IMR-90 (cell line): ENCODE measurements at regions not wholly inside any gene's neighbourhood (a gene's known extent, or its start where the extent isn't known, plus 50 kb on each side); places are given as distances from the start of the nearest gene placed in this dataset.

Experiments used
- ATAC-seq: fragments of 200-7000 bp; cut with Tn5 transposase; 2 replicates; pipeline ENCODE4 v1.9.1; 2020; ENCODE audit warnings: low read depth, mild to moderate bottlenecking, moderate library complexity
- BruUV-seq: library from RNA; stranded (reverse); fragments of 400-500 nt; replicated peaks from 2 replicates; lab custom pipeline; 2021; lab: Mats Ljungman, UMichigan
- CTCF ChIA-PET: fragments of 300-600 bp; formaldehyde crosslinking; extraction: SDS; loops from one replicate; lab custom pipeline; 2021; ENCODE audit warnings: antibody characterized with exemption; lab: Yijun Ruan, JAX
- POLR2A ChIA-PET: fragments of 300-600 bp; sonication (Branson Sonifier 250); formaldehyde crosslinking; loops from one replicate; lab custom pipeline; 2022; ENCODE audit warnings: antibody characterized with exemption; ENCODE audit not compliant: unreplicated experiment; lab: Charles Lee
- DNase-seq: peaks from one replicate; pipeline ENCODE4 v3.0.0; 2013
- H2AFZ ChIP-seq: replicated peaks from 2 replicates; pipeline ENCODE3; 2013; ENCODE audit warnings: low read length, mild to moderate bottlenecking; ENCODE audit not compliant: poor library complexity
- H2AK5ac ChIP-seq: 2 replicates; pipeline ENCODE4 v1.6.1; 2013; ENCODE audit warnings: low read depth, low read length, inconsistent platforms
- H2AK9ac ChIP-seq: replicated peaks from 2 replicates; pipeline ENCODE3; 2013; ENCODE audit warnings: mild to moderate bottlenecking, low read depth, low read length, moderate library complexity; ENCODE audit not compliant: poor library complexity
- H2BK120ac ChIP-seq: 2 replicates; pipeline ENCODE4 v1.6.1; 2013; ENCODE audit warnings: low read depth, low read length, inconsistent platforms
- H2BK15ac ChIP-seq: 3 replicates; pipeline ENCODE4 v1.6.1; 2013; ENCODE audit warnings: low read depth, low read length, inconsistent platforms
- H2BK20ac ChIP-seq: 2 replicates; pipeline ENCODE4 v1.6.1; 2013; ENCODE audit warnings: low read depth, mild to moderate bottlenecking, inconsistent platforms, low read length, moderate library complexity
- H2BK5ac ChIP-seq: 2 replicates; pipeline ENCODE4 v1.6.1; 2013; ENCODE audit warnings: mild to moderate bottlenecking, low read depth, low read length, inconsistent platforms; ENCODE audit not compliant: poor library complexity, severe bottlenecking
- H3K14ac ChIP-seq: replicated peaks from 2 replicates; pipeline ENCODE4 v1.6.1; 2013; ENCODE audit warnings: low read depth, low read length, inconsistent platforms
- H3K18ac ChIP-seq: 2 replicates; pipeline ENCODE4 v1.6.1; 2013; ENCODE audit warnings: low read depth, low read length, control low read depth
- H3K23ac ChIP-seq: 2 replicates; pipeline ENCODE4 v1.6.1; 2013; ENCODE audit warnings: low read depth, low read length, inconsistent platforms
- H3K27ac ChIP-seq: 2 replicates; pipeline ENCODE4 v1.5.1; 2013; ENCODE audit warnings: mild to moderate bottlenecking, control low read depth, low read length; ENCODE audit not compliant: insufficient read depth
- H3K27me3 ChIP-seq: 2 replicates; pipeline ENCODE4 v1.6.1; 2013; ENCODE audit warnings: low read length; ENCODE audit not compliant: control insufficient read depth, insufficient read depth
- H3K36me3 ChIP-seq: 2 replicates; pipeline ENCODE4 v1.6.1; 2013; ENCODE audit warnings: low read length, mixed read lengths; ENCODE audit not compliant: control insufficient read depth, insufficient read depth
- H3K4ac ChIP-seq: 2 replicates; pipeline ENCODE4 v1.6.1; 2013; ENCODE audit warnings: low read depth, low read length, inconsistent platforms
- H3K4me1 ChIP-seq: 2 replicates; pipeline ENCODE4 v1.6.1; 2013; ENCODE audit warnings: low read length, mixed read lengths; ENCODE audit not compliant: control insufficient read depth, insufficient read depth
- H3K4me2 ChIP-seq: 2 replicates; pipeline ENCODE4 v1.6.1; 2013; ENCODE audit warnings: low read depth, mild to moderate bottlenecking, control low read depth, low read length, moderate library complexity
- H3K4me3 ChIP-seq: 2 replicates; pipeline ENCODE4 v1.5.1; 2013; ENCODE audit warnings: low read depth, mild to moderate bottlenecking, control low read depth, low read length, moderate library complexity; ENCODE audit not compliant: insufficient read depth
- H3K56ac ChIP-seq: 2 replicates; pipeline ENCODE4 v1.6.1; 2013; ENCODE audit warnings: low read length, inconsistent platforms; ENCODE audit not compliant: insufficient read depth; ENCODE audit errors: extremely low read depth
- H3K79me1 ChIP-seq, 2 experiments: 2 replicates each; pipeline ENCODE4 v1.6.1; 2013; ENCODE audit warnings: low read length in 2 of 2, inconsistent platforms in 1 of 2, low read depth in 1 of 2
- H3K9ac ChIP-seq: 2 replicates; pipeline ENCODE4 v1.6.1; 2013; ENCODE audit warnings: low read depth, low read length, control low read depth
- H3K9me1 ChIP-seq: 2 replicates; pipeline ENCODE4 v1.6.1; 2013; ENCODE audit warnings: low read length, inconsistent platforms; ENCODE audit not compliant: insufficient read depth
- H3K9me3 ChIP-seq: 2 replicates; pipeline ENCODE4 v1.6.1; 2013; ENCODE audit warnings: low read length; ENCODE audit not compliant: control insufficient read depth, insufficient read depth
- H4K20me1 ChIP-seq: 2 replicates; pipeline ENCODE4 v1.6.1; 2013; ENCODE audit warnings: low read length, inconsistent platforms; ENCODE audit not compliant: insufficient read depth
- H4K5ac ChIP-seq: 2 replicates; pipeline ENCODE4 v1.6.1; 2013; ENCODE audit warnings: mild to moderate bottlenecking, low read depth, low read length, control low read depth
- H4K8ac ChIP-seq, 2 experiments: 2 replicates each; pipeline ENCODE4 v1.6.1; 2013; ENCODE audit warnings: low read depth in 2 of 2, low read length in 2 of 2, control low read depth in 1 of 2, inconsistent platforms in 1 of 2
- H4K91ac ChIP-seq: 2 replicates; pipeline ENCODE4 v1.6.1; 2013; ENCODE audit warnings: low read depth, low read length, inconsistent platforms; ENCODE audit not compliant: insufficient read depth
- BHLHE40 ChIP-seq: fragments of 150-350 bp; IDR thresholded peaks from 2 replicates; pipeline ENCODE4 v1.6.1; 2016; ENCODE audit warnings: mild to moderate bottlenecking, low read depth, low read length
- CEBPB ChIP-seq: IDR thresholded peaks from 2 replicates; pipeline ENCODE4 v1.6.1; 2012; ENCODE audit warnings: low read depth, low read length, improper control_type of control experiment
- CHD1 ChIP-seq: IDR thresholded peaks from 2 replicates; pipeline ENCODE4 v1.6.1; 2012; ENCODE audit warnings: low read depth, low read length, improper control_type of control experiment
- FOS ChIP-seq: fragments of 150-350 bp; IDR thresholded peaks from 2 replicates; pipeline ENCODE4 v1.6.1; 2016; ENCODE audit warnings: low read depth, low read length
- MAFK ChIP-seq: IDR thresholded peaks from 2 replicates; pipeline ENCODE4 v1.6.1; 2012; ENCODE audit warnings: low read depth, low read length, improper control_type of control experiment
- MAZ ChIP-seq: IDR thresholded peaks from 2 replicates; pipeline ENCODE4 v1.6.1; 2012; ENCODE audit warnings: low read depth, mild to moderate bottlenecking, low read length, improper control_type of control experiment, moderate library complexity, borderline replicate concordance
- MXI1 ChIP-seq: IDR thresholded peaks from 2 replicates; pipeline ENCODE4 v1.6.1; 2012; ENCODE audit warnings: low read depth, mild to moderate bottlenecking, low read length, moderate library complexity, borderline replicate concordance
- NFE2L2 ChIP-seq: fragments of 150-350 bp; IDR thresholded peaks from 2 replicates; pipeline ENCODE4 v1.6.1; 2016; ENCODE audit warnings: low read depth, mild to moderate bottlenecking, low read length
- POLR2A ChIP-seq: IDR thresholded peaks from 2 replicates; pipeline ENCODE4 v1.6.1; 2012; ENCODE audit warnings: mild to moderate bottlenecking, low read depth, low read length
- RAD21 ChIP-seq: IDR thresholded peaks from 2 replicates; pipeline ENCODE4 v1.6.1; 2012; ENCODE audit warnings: low read length, improper control_type of control experiment
- RCOR1 ChIP-seq: IDR thresholded peaks from 2 replicates; pipeline ENCODE4 v1.6.1; 2012; ENCODE audit warnings: mild to moderate bottlenecking, low read length, improper control_type of control experiment; ENCODE audit not compliant: insufficient replicate concordance
- RFX5 ChIP-seq: IDR thresholded peaks from 2 replicates; pipeline ENCODE4 v1.8.0; 2012; ENCODE audit warnings: low read depth, mild to moderate bottlenecking, low read length, moderate library complexity
- SMC3 ChIP-seq: fragments of 150-350 bp; IDR thresholded peaks from 2 replicates; pipeline ENCODE4 v1.6.1; 2016; ENCODE audit warnings: low read depth, mild to moderate bottlenecking, antibody characterized with exemption, low read length, moderate library complexity
- WGBS, 2 experiments: methylation state at CpG; one replicate each; pipeline versions ENCODE4 v1.1.5 to v1.1.7; 2013; ENCODE audit warnings: missing lambda C conversion rate in 2 of 2; ENCODE audit not compliant: insufficient read length in 1 of 2; ENCODE audit errors: extremely low coverage in 2 of 2; 5-methylcytosine and 5-hydroxymethylcytosine counted together
- dilution Hi-C: fragments of 300-500 bp; cut with HindIII; formaldehyde crosslinking; loops from one replicate; pipeline ENCODE4 v1.14.3; 2018; ENCODE audit warnings: low sequenced_read_pairs; ENCODE audit not compliant: unreplicated experiment
- in situ Hi-C: fragments of 300-500 bp; cut with MboI; formaldehyde crosslinking; loops from 3 replicates; pipeline ENCODE4 v1.14.3; 2019; ENCODE audit warnings: low sequenced_read_pairs, inconsistent platforms, mixed read lengths
- intact Hi-C: fragments of 100-400 bp; cut with micrococcal nuclease; formaldehyde crosslinking; loops from 2 replicates; pipeline ENCODE4 v1.10.0; 2022
- TF ChIP-seq, protein P1 (sequence below): conservative IDR thresholded peaks from 2 replicates; pipeline ENCODE4 v1.5.1; 2012; ENCODE audit warnings: mild to moderate bottlenecking, low read depth, low read length, improper control_type of control experiment
- TF ChIP-seq, protein P2 (sequence below): fragments of 150-350 bp; IDR thresholded peaks from 2 replicates; pipeline ENCODE4 v1.6.1; 2016; ENCODE audit warnings: low read depth, mild to moderate bottlenecking, low read length, moderate library complexity, borderline replicate concordance
- TF ChIP-seq, protein P3 (sequence below): fragments of 150-350 bp; IDR thresholded peaks from 2 replicates; pipeline ENCODE4 v1.6.1; 2017; ENCODE audit warnings: mild to moderate bottlenecking, antibody characterized with exemption, low read length, low read depth

DNA sequence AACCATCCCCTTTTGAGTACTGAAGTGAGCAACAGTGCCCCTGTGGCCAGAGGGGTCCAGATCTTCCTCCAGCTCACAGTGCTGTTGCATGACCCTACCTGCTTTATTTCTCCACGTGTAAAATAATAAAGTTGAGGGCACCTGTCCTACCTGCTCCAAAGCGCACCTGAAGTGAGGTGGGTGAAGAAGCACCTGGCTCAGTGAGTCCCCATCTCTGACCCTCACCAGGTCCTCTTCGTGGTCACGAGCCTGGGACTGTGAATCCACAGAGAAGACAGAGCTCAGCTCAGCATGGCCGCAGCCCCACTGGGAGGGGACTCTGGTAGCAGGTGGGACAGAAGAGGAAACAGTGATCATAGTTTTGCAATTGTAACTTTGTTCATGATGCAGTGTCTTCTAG, 976.7 kb upstream of the TMEM132C start:
- Histone ChIP-seq H3K14ac (no peak overlapping the region), H3K4me3 (no peak overlapping the region), H4K20me1 (no peaks in the 10 kb centered on the region), H3K27ac (no peak overlapping the region), H3K79me1 (no peaks in the 10 kb centered on the region), H3K4me2 (no peak overlapping the region), H3K4me1 (peaks cover 3% of the 10 kb centered on the region), H2BK15ac (no peak overlapping the region), H4K91ac (no peak overlapping the region), H2BK20ac (no peak overlapping the region), H4K5ac (no peak overlapping the region), H3K36me3 (no peaks in the 10 kb centered on the region), H3K4ac (no peak overlapping the region), H2AK5ac (no peak overlapping the region), H2BK120ac (no peak overlapping the region), H2AK9ac (no peak overlapping the region), H2BK5ac (no peak overlapping the region), H3K23ac (no peak overlapping the region), H3K56ac (no peak overlapping the region), H3K9me1 (no peaks in the 10 kb centered on the region), H3K9me3 (peaks cover 5% of the 10 kb centered on the region; the same call in 1 of the 2 replicates), H2AFZ (no peak overlapping the region), H3K18ac (no peak overlapping the region), H3K27me3 (no peaks in the 10 kb centered on the region), H4K8ac (no peak overlapping the region), H3K9ac (no peak overlapping the region)
- ChIA-PET POLR2A (no interaction called here), CTCF (interaction anchor here (0.9 kb wide), 1 partner anchor 181 kb away, joined by 3 read pairs; no protein-coding TSS in a partner anchor)
- ATAC-seq (no peak), DNase-seq (no peak)
- no CpG with 5 or more reads among the region's 5 CpGs for WGBS, 2 experiments
- BruUV-seq = no TSS peak
- dilution Hi-C loops (no loop called here), in situ Hi-C loops (loop anchor here (5.0 kb wide), 1 partner anchor 183 kb away; no protein-coding TSS in a partner anchor), intact Hi-C loops (no loop called here)
- TF ChIP-seq RFX5 (no peak), FOS (no peak), RAD21 (no peak), MAFK (no peak), NFE2L2 (no peak), CEBPB (no peak), BHLHE40 (no peak), SMC3 (no peak), POLR2A (no peak), MXI1 (no peak), MAZ (no peak), RCOR1 (no peak), CHD1 (no peak)
- TF ChIP-seq, protein P1, sequence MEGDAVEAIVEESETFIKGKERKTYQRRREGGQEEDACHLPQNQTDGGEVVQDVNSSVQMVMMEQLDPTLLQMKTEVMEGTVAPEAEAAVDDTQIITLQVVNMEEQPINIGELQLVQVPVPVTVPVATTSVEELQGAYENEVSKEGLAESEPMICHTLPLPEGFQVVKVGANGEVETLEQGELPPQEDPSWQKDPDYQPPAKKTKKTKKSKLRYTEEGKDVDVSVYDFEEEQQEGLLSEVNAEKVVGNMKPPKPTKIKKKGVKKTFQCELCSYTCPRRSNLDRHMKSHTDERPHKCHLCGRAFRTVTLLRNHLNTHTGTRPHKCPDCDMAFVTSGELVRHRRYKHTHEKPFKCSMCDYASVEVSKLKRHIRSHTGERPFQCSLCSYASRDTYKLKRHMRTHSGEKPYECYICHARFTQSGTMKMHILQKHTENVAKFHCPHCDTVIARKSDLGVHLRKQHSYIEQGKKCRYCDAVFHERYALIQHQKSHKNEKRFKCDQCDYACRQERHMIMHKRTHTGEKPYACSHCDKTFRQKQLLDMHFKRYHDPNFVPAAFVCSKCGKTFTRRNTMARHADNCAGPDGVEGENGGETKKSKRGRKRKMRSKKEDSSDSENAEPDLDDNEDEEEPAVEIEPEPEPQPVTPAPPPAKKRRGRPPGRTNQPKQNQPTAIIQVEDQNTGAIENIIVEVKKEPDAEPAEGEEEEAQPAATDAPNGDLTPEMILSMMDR = no peak
- TF ChIP-seq, protein P2, sequence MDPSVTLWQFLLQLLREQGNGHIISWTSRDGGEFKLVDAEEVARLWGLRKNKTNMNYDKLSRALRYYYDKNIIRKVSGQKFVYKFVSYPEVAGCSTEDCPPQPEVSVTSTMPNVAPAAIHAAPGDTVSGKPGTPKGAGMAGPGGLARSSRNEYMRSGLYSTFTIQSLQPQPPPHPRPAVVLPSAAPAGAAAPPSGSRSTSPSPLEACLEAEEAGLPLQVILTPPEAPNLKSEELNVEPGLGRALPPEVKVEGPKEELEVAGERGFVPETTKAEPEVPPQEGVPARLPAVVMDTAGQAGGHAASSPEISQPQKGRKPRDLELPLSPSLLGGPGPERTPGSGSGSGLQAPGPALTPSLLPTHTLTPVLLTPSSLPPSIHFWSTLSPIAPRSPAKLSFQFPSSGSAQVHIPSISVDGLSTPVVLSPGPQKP = no peak
- TF ChIP-seq, protein P3, sequence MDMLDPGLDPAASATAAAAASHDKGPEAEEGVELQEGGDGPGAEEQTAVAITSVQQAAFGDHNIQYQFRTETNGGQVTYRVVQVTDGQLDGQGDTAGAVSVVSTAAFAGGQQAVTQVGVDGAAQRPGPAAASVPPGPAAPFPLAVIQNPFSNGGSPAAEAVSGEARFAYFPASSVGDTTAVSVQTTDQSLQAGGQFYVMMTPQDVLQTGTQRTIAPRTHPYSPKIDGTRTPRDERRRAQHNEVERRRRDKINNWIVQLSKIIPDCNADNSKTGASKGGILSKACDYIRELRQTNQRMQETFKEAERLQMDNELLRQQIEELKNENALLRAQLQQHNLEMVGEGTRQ = no peak
